ENCODE measurements at regions not wholly inside any gene's neighbourhood (a gene's known extent, or its start where the extent isn't known, plus 50 kb on each side); places are given as distances from the start of the nearest gene placed in this dataset.

GRCh38 chr7:46649876-46650275 is 728.8 kb upstream of the IGFBP3 start:
- Histone ChIP-seq H3K79me2 (ENCODE audit: insufficient read depth, low read depth, low read length) (no peaks in the 10 kb centered on the region), H4K20me1 (ENCODE audit: insufficient read depth, low read length) (no peaks in the 10 kb centered on the region), H2AFZ (ENCODE audit: low read length) (no peak overlapping the region), H3K4me3 (ENCODE audit: low read depth, low read length, poor library complexity, severe bottlenecking) (no peak overlapping the region), H3K36me3 (ENCODE audit: insufficient read depth, low read length) (no peaks in the 10 kb centered on the region), H3K4me1 (ENCODE audit: insufficient read depth, low read length, poor library complexity, severe bottlenecking) (no peaks in the 10 kb centered on the region), H3K9me3 (ENCODE audit: low read length) (no peaks in the 10 kb centered on the region), H3K9me2 (ENCODE audit: insufficient read depth, low read length) (no peaks in the 10 kb centered on the region), H3K27ac (ENCODE audit: low read depth, low read length, poor library complexity, severe bottlenecking) (no peak overlapping the region), H3K4me2 (ENCODE audit: low read length) (no peak overlapping the region)
- POLR2A ChIA-PET: no interaction called here
- intact Hi-C loops (cut with micrococcal nuclease; ENCODE audit: unreplicated experiment): no loop called here
- CTCF ChIA-PET (ENCODE audit: unreplicated experiment): no interaction called here
- TF ChIP-seq EZH2phosphoT487 (IDR thresholded peaks at IDR 0.05; ENCODE audit: borderline replicate concordance, low read depth, low read length) (no peak), CTCF (conservative IDR thresholded peaks at IDR 0.05; ENCODE audit: low read length) (no peak)
- no peak for DNase-seq (ENCODE audit: low spot score)
- BruUV-seq (replicated peaks): no TSS peak

- no TSS peak for BruUV-seq (replicated peaks)
- H3K36me3 ChIP-seq (ENCODE audit: insufficient read depth, low read length): no peaks in the 10 kb centered on the region
- no peaks in the 10 kb centered on the region for H4K20me1 ChIP-seq (ENCODE audit: insufficient read depth, low read length)
- ChIA-PET POLR2A (no interaction called here), CTCF (ENCODE audit: unreplicated experiment) (no interaction called here)
- intact Hi-C loops (cut with micrococcal nuclease; ENCODE audit: unreplicated experiment): no loop called here
- H3K9me3 ChIP-seq (ENCODE audit: low read length): no peaks in the 10 kb centered on the region
- no peak overlapping the region for H3K4me3 ChIP-seq (ENCODE audit: low read depth, low read length, poor library complexity, severe bottlenecking)
- H2AFZ ChIP-seq (ENCODE audit: low read length): no peak overlapping the region
- DNase-seq (ENCODE audit: low spot score): no peak
- H3K4me1 ChIP-seq (ENCODE audit: insufficient read depth, low read length, poor library complexity, severe bottlenecking): no peaks in the 10 kb centered on the region
- H3K79me2 ChIP-seq (ENCODE audit: insufficient read depth, low read depth, low read length): no peaks in the 10 kb centered on the region
- no peak overlapping the region for H3K27ac ChIP-seq (ENCODE audit: low read depth, low read length, poor library complexity, severe bottlenecking)
- no peak overlapping the region for H3K4me2 ChIP-seq (ENCODE audit: low read length)
- TF ChIP-seq CTCF (conservative IDR thresholded peaks at IDR 0.05; ENCODE audit: low read length): no peak
- no peak for TF ChIP-seq EZH2phosphoT487 (IDR thresholded peaks at IDR 0.05; ENCODE audit: borderline replicate concordance, low read depth, low read length)
- no peaks in the 10 kb centered on the region for H3K9me2 ChIP-seq (ENCODE audit: insufficient read depth, low read length)
These were observed 717.0 kb upstream of the IGFBP3 start for GRCh38 chr7:46637793-46638735.

- CTCF ChIA-PET (ENCODE audit: unreplicated experiment): no interaction called here
- BruUV-seq (replicated peaks): no TSS peak
- Histone ChIP-seq H4K20me1 (ENCODE audit: insufficient read depth, low read length) (no peaks in the 10 kb centered on the region), H3K4me3 (ENCODE audit: low read depth, low read length, poor library complexity, severe bottlenecking) (no peak overlapping the region), H2AFZ (ENCODE audit: low read length) (no peak overlapping the region), H3K9me3 (ENCODE audit: low read length) (no peaks in the 10 kb centered on the region), H3K27ac (ENCODE audit: low read depth, low read length, poor library complexity, severe bottlenecking) (no peak overlapping the region), H3K79me2 (ENCODE audit: insufficient read depth, low read depth, low read length) (no peaks in the 10 kb centered on the region), H3K9me2 (ENCODE audit: insufficient read depth, low read length) (no peaks in the 10 kb centered on the region), H3K4me1 (ENCODE audit: insufficient read depth, low read length, poor library complexity, severe bottlenecking) (no peaks in the 10 kb centered on the region), H3K36me3 (ENCODE audit: insufficient read depth, low read length) (no peaks in the 10 kb centered on the region), H3K4me2 (ENCODE audit: low read length) (no peak overlapping the region)
- POLR2A ChIA-PET: no interaction called here
- intact Hi-C loops (cut with micrococcal nuclease; ENCODE audit: unreplicated experiment): no loop called here
- no peak for TF ChIP-seq EZH2phosphoT487 (IDR thresholded peaks at IDR 0.05; ENCODE audit: borderline replicate concordance, low read depth, low read length)
- no peak for TF ChIP-seq CTCF (conservative IDR thresholded peaks at IDR 0.05; ENCODE audit: low read length)
- no peak for DNase-seq (ENCODE audit: low spot score)
These were observed 715.0 kb upstream of the IGFBP3 start for GRCh38 chr7:46636022-46636421.
